T-helper 1 cell treated with Interleukin-12 subunit alpha and Interleukin-12 subunit beta and Interleukin-4 antibody, amounts not matched to agents 30 μg/mL and 1 μg/mL, for 36 hours (primary cell): ENCODE measurements at regions not wholly inside any gene's neighbourhood (a gene's known extent, or its start where the extent isn't known, plus 50 kb on each side); places are given as distances from the start of the nearest gene placed in this dataset.

Experiments used
- H3K27ac Mint-ChIP-seq: one replicate; pipeline ENCODE4 v1.8.0; 2021; ENCODE audit warnings: mild to moderate bottlenecking, mixed read lengths
- H3K27me3 Mint-ChIP-seq: one replicate; pipeline ENCODE4 v1.8.0; 2021; ENCODE audit warnings: low read depth, mixed read lengths
- H3K36me3 Mint-ChIP-seq: one replicate; pipeline ENCODE4 v1.8.0; 2021; ENCODE audit warnings: low read depth, mixed read lengths
- H3K4me1 Mint-ChIP-seq: one replicate; pipeline ENCODE4 v1.8.0; 2021; ENCODE audit warnings: low read depth, mixed read lengths
- H3K4me3 Mint-ChIP-seq: one replicate; pipeline ENCODE4 v1.8.0; 2021; ENCODE audit warnings: mild to moderate bottlenecking, moderate library complexity, mixed read lengths
- H3K9me3 Mint-ChIP-seq: one replicate; pipeline ENCODE4 v1.8.0; 2021; ENCODE audit warnings: mixed read lengths

- no peaks in the 10 kb centered on the region for H3K36me3 Mint-ChIP-seq
- no peaks in the 10 kb centered on the region for H3K27me3 Mint-ChIP-seq
- no peak overlapping the region for H3K27ac Mint-ChIP-seq
- H3K9me3 Mint-ChIP-seq, result no peaks in the 10 kb centered on the region
- H3K4me3 Mint-ChIP-seq, result no peak overlapping the region
- H3K4me1 Mint-ChIP-seq, result no peaks in the 10 kb centered on the region
Observed at GRCh38 chr1:4086085-4086850, 186.2 kb upstream of the C1orf174 start.

DNA sequence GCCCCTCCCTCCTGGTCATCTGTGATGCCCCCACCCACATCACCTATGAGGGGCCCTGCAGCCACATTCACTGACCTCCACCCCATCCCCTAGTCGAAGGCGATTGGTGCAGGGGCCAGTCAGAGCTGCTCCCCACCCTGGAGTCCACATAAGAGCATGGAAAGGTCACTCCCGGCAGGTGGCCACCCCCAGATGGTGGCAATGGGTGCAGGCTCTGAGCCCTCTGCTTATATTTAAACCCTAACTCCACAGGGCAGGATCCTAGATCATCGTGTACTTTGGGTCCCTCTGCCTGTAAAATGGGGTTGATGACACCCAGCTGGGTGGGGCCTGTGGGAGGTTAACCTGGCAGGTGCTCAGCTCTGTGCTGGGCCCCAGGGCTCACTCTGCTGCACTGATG lies 186.8 kb upstream of the C1orf174 start:
- no peak overlapping the region for H3K27ac Mint-ChIP-seq
- no peaks in the 10 kb centered on the region for H3K9me3 Mint-ChIP-seq
- H3K27me3 Mint-ChIP-seq, result no peaks in the 10 kb centered on the region
- no peak overlapping the region for H3K4me3 Mint-ChIP-seq
- no peaks in the 10 kb centered on the region for H3K36me3 Mint-ChIP-seq
- no peaks in the 10 kb centered on the region for H3K4me1 Mint-ChIP-seq

- H3K27ac Mint-ChIP-seq, result no peak overlapping the region
- peaks cover 1% of the 10 kb centered on the region for H3K9me3 Mint-ChIP-seq
- no peaks in the 10 kb centered on the region for H3K4me1 Mint-ChIP-seq
- no peaks in the 10 kb centered on the region for H3K27me3 Mint-ChIP-seq
- no peaks in the 10 kb centered on the region for H3K36me3 Mint-ChIP-seq
- H3K4me3 Mint-ChIP-seq, result no peak overlapping the region
Observed at GRCh38 chr1:4087530-4088420, 187.7 kb upstream of the C1orf174 start.

DNA sequence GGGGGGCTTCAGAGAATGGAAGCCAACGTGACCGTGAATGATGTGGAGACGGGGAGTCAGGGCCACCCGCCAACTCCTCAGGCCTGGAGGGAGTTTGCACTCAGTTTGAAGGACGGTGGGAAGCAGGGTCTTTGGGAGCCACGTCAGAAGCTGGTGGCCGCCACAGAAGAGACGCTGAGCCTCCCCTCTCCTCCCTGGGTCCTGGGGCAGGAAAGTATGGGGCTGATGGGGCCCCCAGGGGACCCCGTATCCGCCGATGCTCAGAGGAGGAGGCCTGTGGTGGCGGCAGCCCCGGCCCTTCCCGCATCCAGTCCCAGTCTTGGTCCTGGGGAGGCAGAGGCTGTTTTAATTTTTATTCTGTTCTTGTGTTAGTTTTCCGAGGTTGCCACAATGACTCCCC lies 188.6 kb upstream of the C1orf174 start:
- Mint-ChIP-seq H3K4me1 (no peaks in the 10 kb centered on the region), H3K27me3 (no peaks in the 10 kb centered on the region), H3K4me3 (no peak overlapping the region), H3K9me3 (peaks cover 9% of the 10 kb centered on the region), H3K27ac (no peak overlapping the region), H3K36me3 (no peaks in the 10 kb centered on the region)

DNA sequence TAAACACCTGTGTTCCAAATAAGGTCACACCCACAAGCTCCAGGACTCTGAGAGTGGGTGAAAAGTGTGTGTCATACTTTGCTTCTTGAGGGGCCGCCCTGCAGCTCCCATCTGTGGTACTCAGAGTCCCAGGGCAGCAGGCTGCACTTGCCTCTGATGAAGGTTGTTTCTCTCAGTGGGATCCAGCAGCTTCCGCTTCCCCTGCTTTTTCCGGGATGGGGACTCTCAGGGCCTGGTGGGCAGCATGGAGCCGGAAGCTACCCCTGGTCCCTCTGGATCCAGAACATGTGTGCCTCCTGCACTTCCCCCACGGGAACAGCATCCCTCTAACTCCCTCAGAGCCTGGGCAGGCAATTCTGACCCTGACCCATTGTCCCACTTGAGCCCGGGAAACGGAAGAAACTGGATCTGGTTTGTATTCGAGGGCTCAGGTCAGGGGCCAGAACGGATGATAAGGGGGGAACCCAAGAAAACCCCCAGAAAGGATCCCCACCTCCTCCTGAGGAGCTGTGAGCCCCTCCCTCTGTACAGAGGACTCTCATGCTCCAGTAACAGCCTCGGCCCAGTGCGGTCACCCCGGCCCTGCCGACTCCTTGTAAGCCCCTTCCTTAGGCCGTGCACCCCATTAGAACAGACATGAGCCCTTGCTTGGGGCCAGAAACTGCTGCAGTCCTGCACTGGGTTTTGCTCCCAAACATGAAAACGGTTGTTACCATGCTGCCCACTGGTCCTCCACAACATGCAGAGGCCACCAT lies 189.5 kb upstream of the C1orf174 start:
- Mint-ChIP-seq H3K27me3 (no peaks in the 10 kb centered on the region), H3K4me3 (no peak overlapping the region), H3K4me1 (no peaks in the 10 kb centered on the region), H3K27ac (no peak overlapping the region), H3K9me3 (peaks cover 9% of the 10 kb centered on the region), H3K36me3 (no peaks in the 10 kb centered on the region)

DNA sequence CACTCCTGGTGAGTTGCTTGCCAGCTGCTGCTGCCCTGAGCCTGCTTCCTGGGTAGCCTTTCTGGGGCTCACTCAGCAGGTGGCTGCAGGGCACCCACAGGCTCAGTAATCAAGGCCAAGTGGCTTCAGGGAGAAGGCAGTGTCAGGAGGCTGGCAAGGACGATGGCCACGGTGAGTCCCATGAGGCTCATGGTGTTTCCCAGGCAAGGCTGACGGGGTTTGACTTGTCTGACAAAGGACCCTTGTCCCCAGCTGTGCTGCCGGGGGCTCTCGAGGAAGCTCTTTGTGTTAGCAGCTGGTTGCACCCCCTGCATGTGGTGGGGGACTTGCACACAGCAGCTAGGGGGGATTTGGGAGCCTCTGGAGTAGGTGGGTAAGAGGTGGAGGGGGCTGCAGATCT lies 190.5 kb upstream of the C1orf174 start:
- H3K9me3 Mint-ChIP-seq, result peaks cover 10% of the 10 kb centered on the region
- no peaks in the 10 kb centered on the region for H3K4me1 Mint-ChIP-seq
- H3K27ac Mint-ChIP-seq, result no peak overlapping the region
- no peaks in the 10 kb centered on the region for H3K27me3 Mint-ChIP-seq
- no peaks in the 10 kb centered on the region for H3K36me3 Mint-ChIP-seq
- H3K4me3 Mint-ChIP-seq, result no peak overlapping the region

DNA sequence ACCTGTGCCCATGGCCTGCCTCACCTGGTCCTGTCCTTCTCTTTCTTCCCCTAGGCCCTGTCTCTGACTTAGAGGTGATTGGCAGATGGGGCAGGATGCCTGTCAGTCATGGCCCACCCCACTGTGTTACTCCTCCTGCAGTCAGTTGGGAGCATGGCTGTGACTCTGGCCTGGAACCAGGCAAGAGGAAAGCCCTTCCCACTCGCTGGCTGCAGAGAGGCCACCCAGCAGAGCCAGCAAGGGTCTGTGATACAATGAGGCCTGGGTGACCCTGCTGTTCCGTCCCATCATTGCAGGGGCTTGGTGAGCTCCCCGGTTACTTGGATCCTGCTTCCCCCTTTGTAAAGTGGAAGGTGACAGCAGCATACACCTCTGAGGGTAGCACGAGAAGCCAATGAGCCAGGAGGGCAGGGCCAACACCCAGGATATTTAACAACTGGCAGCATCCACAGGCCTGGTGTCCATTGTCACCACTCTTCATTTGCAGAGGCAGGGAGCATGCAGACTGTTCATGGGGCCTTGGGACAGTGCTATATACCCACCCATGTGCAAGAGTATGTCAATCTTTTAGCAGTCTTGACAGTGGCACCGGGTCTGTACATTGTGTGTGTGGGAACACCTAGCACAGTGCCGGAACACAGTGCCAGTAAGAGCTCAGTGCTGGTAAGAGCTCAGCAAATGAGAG lies 191.0 kb upstream of the C1orf174 start:
- Mint-ChIP-seq H3K27me3 (no peaks in the 10 kb centered on the region), H3K36me3 (no peaks in the 10 kb centered on the region), H3K27ac (no peak overlapping the region), H3K4me3 (no peak overlapping the region), H3K4me1 (no peaks in the 10 kb centered on the region), H3K9me3 (peaks cover 14% of the 10 kb centered on the region)

DNA sequence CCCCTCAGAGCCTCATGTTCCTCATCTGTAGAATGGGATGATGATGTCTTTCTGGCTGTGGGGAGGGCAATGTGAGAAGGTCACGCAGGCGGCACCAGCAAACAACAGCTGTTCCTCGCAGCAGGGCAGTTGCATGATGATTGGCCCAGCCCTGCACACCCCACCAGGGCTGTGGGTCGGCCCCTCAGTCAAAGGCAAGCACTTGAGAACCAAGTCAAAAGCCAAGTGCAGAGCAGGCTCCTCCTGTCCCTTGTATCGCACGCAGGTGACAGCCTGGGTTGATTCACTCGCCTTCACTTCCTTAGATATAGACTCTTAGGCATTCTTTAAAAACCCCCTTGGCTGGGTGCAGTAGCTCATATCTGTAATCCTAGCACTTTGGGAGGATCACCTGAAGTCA lies 191.9 kb upstream of the C1orf174 start:
- H3K4me1 Mint-ChIP-seq, result no peaks in the 10 kb centered on the region
- H3K36me3 Mint-ChIP-seq, result no peaks in the 10 kb centered on the region
- H3K9me3 Mint-ChIP-seq, result peaks cover 21% of the 10 kb centered on the region
- no peak overlapping the region for H3K27ac Mint-ChIP-seq
- H3K4me3 Mint-ChIP-seq, result no peak overlapping the region
- no peaks in the 10 kb centered on the region for H3K27me3 Mint-ChIP-seq

GRCh38 chr1:4093856-4094565 lies 193.9 kb upstream of the C1orf174 start:
- Mint-ChIP-seq H3K36me3 (no peaks in the 10 kb centered on the region), H3K4me1 (no peaks in the 10 kb centered on the region), H3K27me3 (no peaks in the 10 kb centered on the region), H3K9me3 (peaks cover 21% of the 10 kb centered on the region), H3K27ac (no peak overlapping the region), H3K4me3 (no peak overlapping the region)

- Mint-ChIP-seq H3K36me3 (no peaks in the 10 kb centered on the region), H3K4me3 (no peak overlapping the region), H3K9me3 (peaks cover 21% of the 10 kb centered on the region), H3K27ac (no peak overlapping the region), H3K27me3 (no peaks in the 10 kb centered on the region), H3K4me1 (no peaks in the 10 kb centered on the region)
Observed at GRCh38 chr1:4095433-4095971, 195.4 kb upstream of the C1orf174 start.

DNA sequence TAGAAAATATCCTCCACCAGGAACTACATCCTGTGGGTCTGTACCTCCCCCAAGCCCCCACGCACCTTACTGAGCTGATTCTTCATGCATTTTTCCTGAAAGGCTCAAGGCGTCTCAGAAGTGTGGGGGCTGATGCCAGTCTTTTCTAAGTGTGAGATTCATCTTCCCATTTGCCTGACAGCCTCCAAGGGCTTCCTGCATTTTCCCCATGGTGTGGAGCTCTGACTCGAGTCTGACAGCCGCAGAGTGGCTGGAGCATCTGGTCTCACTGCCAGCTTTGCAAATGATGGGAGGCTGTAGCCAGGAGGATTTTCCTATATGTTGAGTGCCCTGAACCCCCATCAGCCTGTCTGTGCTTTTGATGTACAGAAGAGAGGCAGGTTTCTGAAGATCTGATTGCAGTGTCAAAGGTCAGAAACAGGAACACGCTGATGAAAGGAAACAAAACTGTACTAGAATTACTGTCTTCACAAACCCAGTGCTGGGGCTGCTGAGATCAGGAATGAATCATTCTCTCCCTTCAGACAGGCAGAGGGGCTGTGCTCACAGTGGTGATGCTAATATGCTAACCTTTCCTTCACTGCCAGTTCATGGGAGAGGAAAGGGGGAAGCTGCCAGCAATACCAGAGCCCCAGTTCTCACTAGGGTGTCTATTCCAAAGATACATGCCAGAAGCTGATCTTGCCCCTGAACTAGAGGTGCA lies 201.5 kb upstream of the C1orf174 start:
- H3K9me3 Mint-ChIP-seq, result peaks cover 3% of the 10 kb centered on the region
- no peak overlapping the region for H3K27ac Mint-ChIP-seq
- no peak overlapping the region for H3K4me3 Mint-ChIP-seq
- H3K36me3 Mint-ChIP-seq, result no peaks in the 10 kb centered on the region
- no peaks in the 10 kb centered on the region for H3K27me3 Mint-ChIP-seq
- H3K4me1 Mint-ChIP-seq, result no peaks in the 10 kb centered on the region

GRCh38 chr1:4105300-4105880 lies 205.3 kb upstream of the C1orf174 start:
- H3K27ac Mint-ChIP-seq, result no peak overlapping the region
- H3K4me3 Mint-ChIP-seq, result no peak overlapping the region
- no peaks in the 10 kb centered on the region for H3K36me3 Mint-ChIP-seq
- no peaks in the 10 kb centered on the region for H3K9me3 Mint-ChIP-seq
- H3K27me3 Mint-ChIP-seq, result no peaks in the 10 kb centered on the region
- no peaks in the 10 kb centered on the region for H3K4me1 Mint-ChIP-seq

- H3K4me3 Mint-ChIP-seq, result no peak overlapping the region
- H3K4me1 Mint-ChIP-seq, result no peaks in the 10 kb centered on the region
- H3K27ac Mint-ChIP-seq, result no peak overlapping the region
- no peaks in the 10 kb centered on the region for H3K36me3 Mint-ChIP-seq
- no peaks in the 10 kb centered on the region for H3K9me3 Mint-ChIP-seq
- H3K27me3 Mint-ChIP-seq, result no peaks in the 10 kb centered on the region
Observed at GRCh38 chr1:4106731-4107130, 206.7 kb upstream of the C1orf174 start.
